ENCODE measurements at regions not wholly inside any gene's neighbourhood (a gene's known extent, or its start where the extent isn't known, plus 50 kb on each side); places are given as distances from the start of the nearest gene placed in this dataset.

- ChIA-PET POLR2A (interaction anchor here (0.7 kb wide), 1 partner anchor 77 kb away, joined by 3 read pairs; no protein-coding TSS in a partner anchor), CTCF (interaction anchor here (1.0 kb wide), 1 partner anchor 12 kb away, joined by 4 read pairs; no protein-coding TSS in a partner anchor)
- no peak for DNase-seq (ENCODE audit: extremely low spot score)
- no peak for TF ChIP-seq SP1 (IDR thresholded peaks at IDR 0.05)
- TF ChIP-seq ARNT (IDR thresholded peaks at IDR 0.05), result no peak
- no peak for TF ChIP-seq CTBP1 (IDR thresholded peaks at IDR 0.05; ENCODE audit: borderline replicate concordance)
- no peak for TF ChIP-seq ZNF384 (IDR thresholded peaks at IDR 0.05)
- no peak for TF ChIP-seq HDGF (IDR thresholded peaks at IDR 0.05; ENCODE audit: borderline replicate concordance)
- TF ChIP-seq SUZ12 (IDR thresholded peaks at IDR 0.05), result no peak
- TF ChIP-seq BHLHE40 (IDR thresholded peaks at IDR 0.05; ENCODE audit: borderline replicate concordance), result no peak
- TF ChIP-seq NFRKB (IDR thresholded peaks at IDR 0.05), result no peak
- no peak for TF ChIP-seq FOXM1 (IDR thresholded peaks at IDR 0.05; ENCODE audit: borderline replicate concordance)
- TF ChIP-seq, protein P1, sequence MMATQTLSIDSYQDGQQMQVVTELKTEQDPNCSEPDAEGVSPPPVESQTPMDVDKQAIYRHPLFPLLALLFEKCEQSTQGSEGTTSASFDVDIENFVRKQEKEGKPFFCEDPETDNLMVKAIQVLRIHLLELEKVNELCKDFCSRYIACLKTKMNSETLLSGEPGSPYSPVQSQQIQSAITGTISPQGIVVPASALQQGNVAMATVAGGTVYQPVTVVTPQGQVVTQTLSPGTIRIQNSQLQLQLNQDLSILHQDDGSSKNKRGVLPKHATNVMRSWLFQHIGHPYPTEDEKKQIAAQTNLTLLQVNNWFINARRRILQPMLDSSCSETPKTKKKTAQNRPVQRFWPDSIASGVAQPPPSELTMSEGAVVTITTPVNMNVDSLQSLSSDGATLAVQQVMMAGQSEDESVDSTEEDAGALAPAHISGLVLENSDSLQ (IDR thresholded peaks at IDR 0.05), result no peak
- TF ChIP-seq FOXA1 (IDR thresholded peaks at IDR 0.05), result no peak
Measured at GRCh38 chr12:54127538-54128259, 61.1 kb downstream of the SMUG1 start.

GRCh38 chr12:54128416-54128815 is 60.4 kb downstream of the SMUG1 start:
- CTCF ChIA-PET, result interaction anchor here (0.6 to 1.0 kb wide), 2 partner anchors 11 to 143 kb away, joined by 4 read pairs; partner anchors contain the start of gene HOXC10
- DNase-seq (ENCODE audit: extremely low spot score), result no peak
- TF ChIP-seq FOXK2 (IDR thresholded peaks at IDR 0.05) (no peak), CTBP1 (IDR thresholded peaks at IDR 0.05; ENCODE audit: borderline replicate concordance) (no peak), HDGF (IDR thresholded peaks at IDR 0.05; ENCODE audit: borderline replicate concordance) (no peak), LEF1 (IDR thresholded peaks at IDR 0.05; ENCODE audit: borderline replicate concordance) (no peak), NFRKB (IDR thresholded peaks at IDR 0.05) (no peak), SUZ12 (IDR thresholded peaks at IDR 0.05) (no peak), FOXA1 (IDR thresholded peaks at IDR 0.05) (no peak), ZNF384 (IDR thresholded peaks at IDR 0.05) (no peak), FOXM1 (IDR thresholded peaks at IDR 0.05; ENCODE audit: borderline replicate concordance) (no peak)
- TF ChIP-seq, protein P1 (IDR thresholded peaks at IDR 0.05), result no peak
- POLR2A ChIA-PET, result no interaction called here

DNA sequence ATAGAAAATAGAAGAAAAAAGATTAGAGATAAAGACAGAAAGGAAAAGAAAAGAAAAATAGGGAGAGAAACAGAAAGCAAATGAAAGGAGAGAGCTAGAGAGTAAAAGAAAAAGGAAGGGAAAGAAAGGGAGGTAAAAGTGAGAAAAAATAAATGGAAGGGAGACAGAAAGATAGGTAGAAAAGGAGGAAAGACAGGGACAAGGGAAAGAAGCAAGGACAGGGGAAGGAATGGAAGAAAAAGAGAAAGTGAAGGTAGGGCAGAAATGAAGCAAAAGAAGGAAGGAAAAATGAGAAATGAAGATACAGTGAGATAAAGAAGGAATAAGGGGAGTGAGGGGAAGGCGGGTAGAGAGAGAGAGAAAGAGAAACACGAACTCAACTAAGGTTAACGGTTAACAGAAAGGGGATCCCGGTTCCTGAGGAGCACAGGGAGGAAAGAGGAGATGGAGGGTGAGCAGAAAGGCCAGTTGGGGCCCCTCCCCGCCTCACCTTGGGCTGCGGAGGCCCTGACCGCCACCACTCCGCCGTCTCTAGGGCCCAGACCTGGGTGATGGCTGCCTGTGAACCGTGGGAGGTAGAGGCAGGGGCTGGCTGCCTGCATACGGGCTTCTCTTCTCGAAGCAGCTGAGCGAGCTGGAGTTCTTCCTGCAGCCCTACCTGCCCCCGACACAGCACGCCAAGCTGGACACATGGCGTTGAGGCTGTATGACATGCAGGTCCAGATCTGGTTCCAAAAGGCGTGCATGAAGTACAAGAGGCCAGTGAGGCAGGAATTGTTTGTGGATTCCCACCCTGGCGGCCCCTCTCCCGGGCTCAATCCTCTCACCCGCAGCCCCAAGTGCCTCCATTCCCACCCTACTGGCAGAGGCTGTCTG is 59.5 kb downstream of the SMUG1 start:
- TF ChIP-seq ELF4 (IDR thresholded peaks at IDR 0.05) (no peak), SUZ12 (IDR thresholded peaks at IDR 0.05) (no peak)
- ChIA-PET CTCF (interaction anchor here (0.6 to 1.0 kb wide), 4 partner anchors 10 to 144 kb away, joined by 3 to 4 read pairs (median 4); partner anchors contain the start of gene HOXC10), POLR2A (no interaction called here)
- DNase-seq (ENCODE audit: extremely low spot score), result no peak

Measured in HEK293T (cell line).